PC-9 (cell line): ENCODE measurements at regions not wholly inside any gene's neighbourhood (a gene's known extent, or its start where the extent isn't known, plus 50 kb on each side); places are given as distances from the start of the nearest gene placed in this dataset.

ENCODE experiments used
- BruUV-seq: library from RNA; stranded (reverse); fragments of 400-500 nt; replicated peaks from 2 replicates; lab custom pipeline; 2021; lab: Mats Ljungman, UMichigan
- CTCF ChIA-PET: fragments of 300-600 bp; sonication (Branson Sonifier 250); formaldehyde crosslinking; loops from one replicate; lab custom pipeline; 2022; ENCODE audit warnings: antibody characterized with exemption; lab: Charles Lee
- POLR2A ChIA-PET: fragments of 300-600 bp; sonication (Branson Sonifier 250); formaldehyde crosslinking; loops from one replicate; lab custom pipeline; 2022; ENCODE audit warnings: antibody characterized with exemption; ENCODE audit not compliant: unreplicated experiment; lab: Charles Lee
- DNase-seq, 2 experiments: peaks; one replicate each; pipeline versions ENCODE4 v3.0.0 to v3.0.0-alpha.2; 2015 to 2022; ENCODE audit warnings: mixed read lengths in 1 of 2
- H2AFZ ChIP-seq: fragments of 200-600 bp; sonication (generic); 2 replicates; pipeline ENCODE4 v1.8.1; 2017; ENCODE audit warnings: antibody characterized with exemption
- H3F3A ChIP-seq: fragments of 200-600 bp; sonication (generic); 2 replicates; pipeline ENCODE4 v1.8.1; 2017; ENCODE audit warnings: antibody characterized with exemption, mild to moderate bottlenecking, low read depth; ENCODE audit not compliant: insufficient read depth
- H3K27ac ChIP-seq: fragments of 200-600 bp; sonication (generic); 2 replicates; pipeline ENCODE4 v1.6.1; 2016; ENCODE audit warnings: mixed run types
- H3K27me3 ChIP-seq: fragments of 200-600 bp; sonication (generic); 2 replicates; pipeline ENCODE4 v1.6.1; 2016; ENCODE audit warnings: low read depth, mixed run types; ENCODE audit not compliant: insufficient read depth
- H3K36me3 ChIP-seq: fragments of 200-600 bp; sonication (generic); 2 replicates; pipeline ENCODE4 v1.6.1; 2016; ENCODE audit warnings: low read depth, mixed run types
- H3K4me1 ChIP-seq: fragments of 200-600 bp; sonication (generic); replicated peaks from 2 replicates; pipeline ENCODE4 v1.6.1; 2016; ENCODE audit warnings: mixed run types; ENCODE audit not compliant: insufficient read depth
- H3K4me2 ChIP-seq: fragments of 200-600 bp; sonication (generic); 2 replicates; pipeline ENCODE4 v1.6.1; 2017; ENCODE audit warnings: mixed run types
- H3K4me3 ChIP-seq: fragments of 200-600 bp; sonication (generic); 2 replicates; pipeline ENCODE4 v1.6.1; 2016; ENCODE audit warnings: mixed run types
- H3K79me2 ChIP-seq: fragments of 200-600 bp; sonication (generic); 2 replicates; pipeline ENCODE4 v1.6.1; 2017; ENCODE audit warnings: low read depth, mixed run types
- H3K9me2 ChIP-seq: fragments of 200-600 bp; sonication (generic); 2 replicates; pipeline ENCODE4 v1.8.1; 2017; ENCODE audit warnings: mild to moderate bottlenecking; ENCODE audit not compliant: insufficient read depth
- H3K9me3 ChIP-seq: fragments of 200-600 bp; sonication (generic); 2 replicates; pipeline ENCODE4 v1.8.1; 2016; ENCODE audit warnings: low read depth; ENCODE audit not compliant: insufficient read depth
- H4K20me1 ChIP-seq: fragments of 200-600 bp; sonication (generic); 2 replicates; pipeline ENCODE4 v1.8.1; 2017; ENCODE audit not compliant: insufficient read depth
- CTCF ChIP-seq: fragments of 200-600 bp; sonication (generic); conservative IDR thresholded peaks from 2 replicates; pipeline ENCODE4 v1.6.1; 2017; ENCODE audit warnings: mixed run types, antibody characterized with exemption, mild to moderate bottlenecking, moderate library complexity
- EZH2 ChIP-seq: fragments of 200-600 bp; sonication (generic); IDR thresholded peaks from 2 replicates; pipeline ENCODE4 v1.8.0; 2017; ENCODE audit warnings: antibody characterized with exemption, low read depth
- intact Hi-C: fragments of 100-400 bp; cut with micrococcal nuclease; formaldehyde crosslinking; loops from one replicate; pipeline ENCODE4 v1.10.0; 2022; ENCODE audit not compliant: unreplicated experiment

- Histone ChIP-seq H3K4me3 (no peak overlapping the region), H3K27ac (no peak overlapping the region), H3K36me3 (no peaks in the 10 kb centered on the region), H3K9me3 (no peaks in the 10 kb centered on the region), H3K9me2 (no peaks in the 10 kb centered on the region), H3K4me1 (no peaks in the 10 kb centered on the region), H2AFZ (no peak overlapping the region), H3K27me3 (peaks cover 35% of the 10 kb centered on the region), H3K4me2 (no peak overlapping the region), H3K79me2 (no peaks in the 10 kb centered on the region), H4K20me1 (no peaks in the 10 kb centered on the region), H3F3A (no peaks in the 10 kb centered on the region)
- TF ChIP-seq EZH2 = no peak
- TF ChIP-seq CTCF = no peak
- POLR2A ChIA-PET = no interaction called here
- BruUV-seq = no TSS peak
- CTCF ChIA-PET = no interaction called here
- intact Hi-C loops = no loop called here
- DNase-seq = no peak
Measured at GRCh38 chr2:175317751-175318150, 136.2 kb upstream of the ATP5MC3 start.

GRCh38 chr2:175312137-175312536 is 130.6 kb upstream of the ATP5MC3 start:
- intact Hi-C loops = no loop called here
- no peaks in the 10 kb centered on the region for H4K20me1 ChIP-seq
- H3K9me3 ChIP-seq = no peaks in the 10 kb centered on the region
- no peak overlapping the region for H3K4me2 ChIP-seq
- ChIA-PET POLR2A (no interaction called here), CTCF (no interaction called here)
- no peak overlapping the region for H3K4me3 ChIP-seq
- no peaks in the 10 kb centered on the region for H3K79me2 ChIP-seq
- no peak for DNase-seq
- BruUV-seq = no TSS peak
- no peak overlapping the region for H3K27ac ChIP-seq
- no peaks in the 10 kb centered on the region for H3K4me1 ChIP-seq
- peaks cover 52% of the 10 kb centered on the region for H3K27me3 ChIP-seq
- TF ChIP-seq EZH2 = no peak
- TF ChIP-seq CTCF = no peak
- no peaks in the 10 kb centered on the region for H3K36me3 ChIP-seq
- H2AFZ ChIP-seq = no peak overlapping the region
- no peaks in the 10 kb centered on the region for H3F3A ChIP-seq
- no peaks in the 10 kb centered on the region for H3K9me2 ChIP-seq

DNA sequence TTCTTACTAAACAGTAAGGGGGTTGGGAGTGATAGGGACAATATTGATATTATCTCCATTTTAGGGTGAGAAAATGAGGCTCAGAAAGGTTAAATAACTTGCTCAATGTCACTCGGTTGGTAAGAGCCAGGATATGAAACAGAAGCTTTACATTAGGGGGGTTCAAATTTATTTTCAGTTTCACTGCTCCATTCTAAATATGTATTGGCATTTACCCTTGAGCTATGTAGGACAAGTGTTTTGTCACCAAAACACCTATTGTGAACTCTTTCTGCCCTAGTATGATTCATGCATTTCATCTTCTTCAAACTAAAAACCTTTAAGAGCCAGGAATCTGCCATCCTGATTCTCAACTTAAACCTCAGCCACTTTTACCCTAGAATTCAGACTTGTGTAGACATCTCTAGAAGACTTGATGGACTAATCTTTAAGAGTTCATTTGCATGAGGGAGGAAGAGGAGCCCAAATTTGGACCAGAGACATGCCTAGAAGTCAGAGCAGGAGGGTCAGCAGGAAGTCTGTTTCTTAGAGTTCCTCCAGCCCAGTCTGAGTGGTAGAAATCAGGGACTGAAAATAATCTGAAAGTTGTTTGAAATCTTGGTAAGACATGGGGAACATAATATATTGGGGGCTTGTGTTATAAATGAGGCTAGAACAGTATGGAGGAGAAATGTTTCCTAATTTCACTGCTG is 129.4 kb upstream of the ATP5MC3 start:
- TF ChIP-seq EZH2 = no peak
- TF ChIP-seq CTCF = no peak
- BruUV-seq = no TSS peak
- peaks cover 63% of the 10 kb centered on the region for H3K27me3 ChIP-seq

More for the DNA sequence above, 129.4 kb upstream of the ATP5MC3 start:
- H3K9me3 ChIP-seq = no peaks in the 10 kb centered on the region
- no peak overlapping the region for H3K4me2 ChIP-seq
- H2AFZ ChIP-seq = no peak overlapping the region
- H4K20me1 ChIP-seq = no peaks in the 10 kb centered on the region
- CTCF ChIA-PET = no interaction called here
- no peaks in the 10 kb centered on the region for H3K79me2 ChIP-seq
- no peaks in the 10 kb centered on the region for H3K36me3 ChIP-seq
- H3K27ac ChIP-seq = no peak overlapping the region
- H3F3A ChIP-seq = no peaks in the 10 kb centered on the region
- 0 out of 2 replicates have a peak, but pooled peaks cover 4% of the 10 kb centered on the region for H3K9me2 ChIP-seq
- intact Hi-C loops = no loop called here
- no peak overlapping the region for H3K4me3 ChIP-seq
- POLR2A ChIA-PET = interaction anchor here (0.6 kb wide), 1 partner anchor 851 kb away, joined by 6 read pairs; no protein-coding TSS in a partner anchor
- DNase-seq = no peak
- no peaks in the 10 kb centered on the region for H3K4me1 ChIP-seq
